Chondrocyte (in vitro differentiated cells): ENCODE measurements at regions not wholly inside any gene's neighbourhood (a gene's known extent, or its start where the extent isn't known, plus 50 kb on each side); places are given as distances from the start of the nearest gene placed in this dataset.

Experiments
- DNase-seq: peaks from one replicate; pipeline ENCODE4 v3.0.0; 2021; ENCODE audit warnings: mixed read lengths, low spot score
- H3K27ac Mint-ChIP-seq: one replicate; pipeline ENCODE4 v1.8.0; 2021; ENCODE audit warnings: mild to moderate bottlenecking, moderate library complexity, mixed read lengths; ENCODE audit not compliant: unreplicated experiment
- H3K27me3 Mint-ChIP-seq: 2 replicates; pipeline ENCODE4 v1.8.0; 2021; ENCODE audit warnings: low read depth, mixed read lengths
- H3K36me3 Mint-ChIP-seq: 2 replicates; pipeline ENCODE4 v1.8.0; 2021; ENCODE audit warnings: low read depth, mixed read lengths
- H3K4me1 Mint-ChIP-seq: 2 replicates; pipeline ENCODE4 v1.8.0; 2021; ENCODE audit warnings: low read depth, mild to moderate bottlenecking, mixed read lengths
- H3K4me3 Mint-ChIP-seq: one replicate; pipeline ENCODE4 v1.8.0; 2021; ENCODE audit warnings: mild to moderate bottlenecking, moderate library complexity, mixed read lengths; ENCODE audit not compliant: unreplicated experiment
- H3K9me3 Mint-ChIP-seq: 2 replicates; pipeline ENCODE4 v1.8.0; 2021; ENCODE audit warnings: low read depth, mixed read lengths
- CTCF ChIP-seq: fragments of 200-600 bp; sonication (generic); IDR thresholded peaks from 2 replicates; pipeline ENCODE4 v1.5.0; 2021; ENCODE audit warnings: antibody characterized with exemption, mild to moderate bottlenecking, moderate library complexity

DNA sequence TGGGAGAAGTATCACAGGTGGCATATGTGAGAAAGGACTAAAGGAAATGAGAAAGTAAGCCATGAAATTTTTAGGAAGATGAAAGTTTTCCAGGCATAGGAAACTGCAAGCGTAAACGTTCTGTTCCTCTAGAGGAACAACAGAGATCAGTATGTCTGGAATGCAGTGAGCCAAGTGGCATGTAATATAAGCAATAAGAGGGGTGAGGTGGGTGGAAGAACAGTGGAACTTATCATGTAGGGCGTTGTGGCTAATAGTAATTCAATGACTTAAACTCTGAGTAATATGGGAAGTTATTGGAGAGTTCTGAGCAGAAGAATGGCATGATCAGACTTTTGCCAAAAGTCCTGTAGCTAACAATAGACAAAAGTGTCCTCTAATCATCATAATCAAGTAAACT is 902.9 kb downstream of the EPHA3 start:
- no peak for TF ChIP-seq CTCF
- Mint-ChIP-seq H3K4me3 (no peak overlapping the region), H3K27ac (peak overlapping the region; percentile 78), H3K9me3 (no peaks in the 10 kb centered on the region), H3K4me1 (peaks cover 49% of the 10 kb centered on the region), H3K27me3 (no peaks in the 10 kb centered on the region), H3K36me3 (no peaks in the 10 kb centered on the region)
- DNase-seq, result no peak

DNA sequence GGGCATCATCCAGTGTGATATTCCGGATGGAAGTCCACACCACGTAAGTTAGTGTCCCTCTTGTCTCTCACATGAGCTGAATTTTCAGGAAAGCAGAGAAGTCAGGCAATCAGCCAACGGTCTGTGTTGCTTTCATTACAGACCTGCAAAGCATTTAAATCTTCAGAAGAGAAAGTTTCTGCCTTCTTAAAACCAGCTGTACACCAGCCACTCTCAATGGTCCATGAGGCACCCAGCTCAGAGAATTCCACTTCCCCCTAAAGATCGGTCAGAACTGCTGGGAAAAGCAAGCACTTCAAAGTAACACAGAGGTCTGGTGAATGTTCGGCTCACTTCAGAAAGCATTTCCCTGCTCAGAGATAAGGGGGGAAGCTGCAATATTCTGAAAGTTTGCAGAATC is 903.7 kb downstream of the EPHA3 start:
- peaks cover 57% of the 10 kb centered on the region for H3K4me1 Mint-ChIP-seq
- no peak for DNase-seq
- no peaks in the 10 kb centered on the region for H3K9me3 Mint-ChIP-seq
- H3K27me3 Mint-ChIP-seq, result no peaks in the 10 kb centered on the region
- TF ChIP-seq CTCF, result no peak
- H3K36me3 Mint-ChIP-seq, result no peaks in the 10 kb centered on the region
- H3K4me3 Mint-ChIP-seq, result no peak overlapping the region
- peak overlapping the region; percentile 74 for H3K27ac Mint-ChIP-seq

DNA sequence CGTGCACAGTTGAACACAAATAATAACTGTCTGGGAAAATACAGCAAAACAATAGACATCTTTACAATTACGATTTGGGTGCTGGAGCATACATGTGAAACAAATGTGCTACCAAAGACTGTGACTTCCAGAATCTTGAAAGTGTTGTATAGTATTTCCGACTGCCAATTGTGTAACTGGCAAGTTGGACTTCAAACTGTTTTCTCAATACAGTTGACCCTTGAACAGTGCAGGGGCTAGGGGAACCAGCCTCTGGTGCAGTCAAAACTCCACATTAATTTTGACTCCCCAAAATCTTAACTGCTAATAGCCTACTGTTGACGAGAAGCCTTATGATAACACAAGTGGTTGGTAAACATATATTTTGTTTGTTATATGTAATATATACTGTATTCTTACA is 904.2 kb downstream of the EPHA3 start:
- TF ChIP-seq CTCF, result no peak
- Mint-ChIP-seq H3K9me3 (no peaks in the 10 kb centered on the region), H3K36me3 (no peaks in the 10 kb centered on the region), H3K27me3 (no peaks in the 10 kb centered on the region), H3K4me1 (peaks cover 62% of the 10 kb centered on the region), H3K27ac (no peak overlapping the region), H3K4me3 (no peak overlapping the region)
- no peak for DNase-seq

- Mint-ChIP-seq H3K4me3 (no peak overlapping the region), H3K9me3 (no peaks in the 10 kb centered on the region), H3K27me3 (no peaks in the 10 kb centered on the region), H3K4me1 (peaks cover 62% of the 10 kb centered on the region), H3K27ac (peak overlapping the region; percentile 25), H3K36me3 (no peaks in the 10 kb centered on the region)
- no peak for DNase-seq
- no peak for TF ChIP-seq CTCF
These were observed 904.6 kb downstream of the EPHA3 start for GRCh38 chr3:90011996-90012395.

- Mint-ChIP-seq H3K4me3 (no peak overlapping the region), H3K27ac (peak overlapping the region; percentile 94), H3K9me3 (no peaks in the 10 kb centered on the region), H3K4me1 (peaks cover 36% of the 10 kb centered on the region), H3K36me3 (no peaks in the 10 kb centered on the region), H3K27me3 (no peaks in the 10 kb centered on the region)
- TF ChIP-seq CTCF, result no peak
- no peak for DNase-seq
These were observed 908.4 kb downstream of the EPHA3 start for GRCh38 chr3:90015688-90016356.
